ENCODE measurements at regions not wholly inside any gene's neighbourhood (a gene's known extent, or its start where the extent isn't known, plus 50 kb on each side); places are given as distances from the start of the nearest gene placed in this dataset.

DNA sequence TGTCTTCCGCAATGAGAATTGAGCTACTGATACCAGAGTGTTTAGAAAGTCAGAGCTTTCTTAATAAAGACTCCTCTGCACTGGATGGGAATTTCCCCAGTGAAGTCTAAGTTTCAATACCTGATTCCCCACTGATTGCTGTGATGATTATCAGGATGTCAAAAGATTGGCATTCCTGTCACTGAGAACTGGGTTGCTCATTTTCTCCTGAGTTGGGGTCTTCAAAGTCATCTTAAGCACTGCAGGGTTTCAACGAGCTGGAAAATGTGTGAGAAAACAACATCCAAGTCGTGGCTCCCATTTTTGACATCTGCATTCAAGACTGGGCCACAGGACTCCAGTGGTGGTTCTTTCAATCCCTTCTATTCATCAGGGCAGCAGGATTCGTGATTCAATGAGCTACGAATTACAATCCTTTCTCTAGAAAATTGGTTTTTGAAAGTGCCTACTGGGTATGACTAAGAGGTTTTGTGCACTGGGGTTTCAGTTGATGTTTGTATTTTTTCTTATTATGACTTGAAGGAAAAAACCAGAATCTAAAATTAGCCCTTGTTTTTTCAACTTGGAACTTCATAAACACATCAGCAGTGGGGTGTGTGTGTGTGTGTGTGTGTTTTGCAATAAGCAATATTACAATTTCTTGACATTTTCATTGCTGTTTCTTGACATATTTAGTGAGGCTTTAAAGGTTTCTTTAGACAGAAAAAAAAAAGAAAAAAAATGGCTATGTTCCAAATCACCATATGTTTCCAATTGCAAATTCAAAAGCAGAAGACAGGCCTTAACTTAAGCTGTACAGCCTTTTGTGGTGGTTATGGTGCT is 233.0 kb downstream of the FAM76B start:
- no peak overlapping the region for H3K4me3 ChIP-seq (ENCODE audit: low read depth, low read length)
- no peak for TF ChIP-seq CTCF (IDR thresholded peaks at IDR 0.05; ENCODE audit: borderline replicate concordance, insufficient read depth, low read depth, low read length)

DNA sequence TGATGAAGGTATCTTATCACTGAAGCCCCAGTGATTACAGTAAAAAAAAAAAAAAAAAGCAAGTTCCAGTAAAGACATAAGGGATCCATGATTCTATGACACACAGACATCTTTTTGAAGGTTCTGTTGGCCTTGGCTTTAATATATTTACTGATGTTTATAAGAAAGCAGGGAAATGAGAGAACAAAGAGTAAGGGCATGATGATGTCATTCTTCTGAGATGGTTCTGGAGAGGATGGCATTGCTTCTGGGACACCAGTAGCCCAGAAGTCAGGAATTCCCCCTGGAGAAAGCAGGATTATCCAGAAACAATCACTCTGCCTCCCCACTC is 233.6 kb downstream of the FAM76B start:
- no peak overlapping the region for H3K4me3 ChIP-seq (ENCODE audit: low read depth, low read length)
- no peak for TF ChIP-seq CTCF (IDR thresholded peaks at IDR 0.05; ENCODE audit: borderline replicate concordance, insufficient read depth, low read depth, low read length)

- TF ChIP-seq CTCF (IDR thresholded peaks at IDR 0.05; ENCODE audit: borderline replicate concordance, insufficient read depth, low read depth, low read length) = no peak
- H3K4me3 ChIP-seq (ENCODE audit: low read depth, low read length) = no peak overlapping the region
These were observed 234.7 kb downstream of the FAM76B start for GRCh38 chr11:95554911-95555310.

GRCh38 chr11:95549301-95549700 is 240.3 kb downstream of the FAM76B start:
- no peak for TF ChIP-seq CTCF (IDR thresholded peaks at IDR 0.05; ENCODE audit: borderline replicate concordance, insufficient read depth, low read depth, low read length)
- H3K4me3 ChIP-seq (ENCODE audit: low read depth, low read length) = no peak overlapping the region

DNA sequence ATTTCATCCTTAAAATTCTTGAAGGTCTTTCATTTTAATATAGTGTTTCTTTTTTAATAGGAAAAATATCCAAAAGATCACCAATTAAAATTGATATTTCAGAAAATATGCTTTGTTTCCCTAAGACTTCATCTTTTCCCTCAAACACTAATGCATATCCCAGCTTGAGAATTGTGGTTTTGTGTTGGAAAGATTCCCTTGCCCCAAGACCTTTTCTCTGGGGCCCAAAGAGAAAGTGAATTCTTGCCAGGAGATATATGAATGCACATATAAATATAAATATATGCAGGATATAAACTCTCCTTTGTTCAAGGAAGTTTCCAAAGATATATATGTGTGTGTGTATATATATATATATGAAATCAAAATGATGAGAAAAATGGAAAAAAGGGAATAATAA is 241.2 kb downstream of the FAM76B start:
- H3K4me3 ChIP-seq (ENCODE audit: low read depth, low read length) = no peak overlapping the region
- no peak for TF ChIP-seq CTCF (IDR thresholded peaks at IDR 0.05; ENCODE audit: borderline replicate concordance, insufficient read depth, low read depth, low read length)

GRCh38 chr11:95547976-95548375 is 241.6 kb downstream of the FAM76B start:
- TF ChIP-seq CTCF (IDR thresholded peaks at IDR 0.05; ENCODE audit: borderline replicate concordance, insufficient read depth, low read depth, low read length) = no peak
- H3K4me3 ChIP-seq (ENCODE audit: low read depth, low read length) = no peak overlapping the region

- H3K4me3 ChIP-seq (ENCODE audit: low read depth, low read length) = no peak overlapping the region
- no peak for TF ChIP-seq CTCF (IDR thresholded peaks at IDR 0.05; ENCODE audit: borderline replicate concordance, insufficient read depth, low read depth, low read length)
These were observed 242.4 kb downstream of the FAM76B start for GRCh38 chr11:95547186-95547585.

Data from GM12875 (cell line).